ENCODE measurements at regions not wholly inside any gene's neighbourhood (a gene's known extent, or its start where the extent isn't known, plus 50 kb on each side); places are given as distances from the start of the nearest gene placed in this dataset.
"Not testable (repeated sequence)": the region's sequence is repeated elsewhere in the genome, so short reads cannot be mapped to it uniquely, and the experiment has no call there.

DNA sequence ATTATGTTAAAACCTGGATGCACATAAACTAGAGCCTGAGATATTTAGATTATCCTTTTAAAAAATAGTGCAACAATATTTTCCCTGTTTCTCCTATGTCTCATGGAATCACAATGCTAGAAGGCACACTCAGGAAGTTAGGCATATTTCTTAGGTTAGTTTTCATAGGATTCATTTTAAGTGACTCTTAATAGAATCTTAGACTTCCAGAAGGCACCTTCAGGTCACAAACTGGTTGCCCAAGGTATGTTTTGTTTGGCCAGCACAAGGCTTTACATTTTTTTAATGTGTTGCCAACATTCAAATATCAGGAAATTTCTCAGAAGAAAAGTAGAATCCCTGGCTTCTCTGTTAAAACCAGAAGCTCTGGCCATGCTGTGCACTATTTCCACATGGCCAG is 129.3 kb downstream of the LNPK start:
- DNase-seq, result no peak

DNA sequence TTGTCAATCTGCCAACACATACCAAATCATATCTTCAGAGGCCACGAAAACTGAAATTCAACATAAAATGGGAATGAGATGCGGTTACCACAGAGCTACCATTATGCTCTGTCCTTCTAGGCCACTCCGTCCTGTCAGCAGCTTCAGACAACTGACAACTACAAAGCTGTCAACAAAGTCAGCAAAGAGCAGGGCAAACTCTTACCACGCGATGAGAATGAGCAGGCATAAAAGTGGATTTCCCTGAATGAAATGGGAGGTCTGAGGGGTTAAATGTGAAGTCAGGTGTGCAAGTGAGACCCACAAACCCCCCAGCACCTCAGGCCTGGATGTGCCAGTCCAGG is 130.1 kb downstream of the LNPK start:
- no peak for DNase-seq

DNA sequence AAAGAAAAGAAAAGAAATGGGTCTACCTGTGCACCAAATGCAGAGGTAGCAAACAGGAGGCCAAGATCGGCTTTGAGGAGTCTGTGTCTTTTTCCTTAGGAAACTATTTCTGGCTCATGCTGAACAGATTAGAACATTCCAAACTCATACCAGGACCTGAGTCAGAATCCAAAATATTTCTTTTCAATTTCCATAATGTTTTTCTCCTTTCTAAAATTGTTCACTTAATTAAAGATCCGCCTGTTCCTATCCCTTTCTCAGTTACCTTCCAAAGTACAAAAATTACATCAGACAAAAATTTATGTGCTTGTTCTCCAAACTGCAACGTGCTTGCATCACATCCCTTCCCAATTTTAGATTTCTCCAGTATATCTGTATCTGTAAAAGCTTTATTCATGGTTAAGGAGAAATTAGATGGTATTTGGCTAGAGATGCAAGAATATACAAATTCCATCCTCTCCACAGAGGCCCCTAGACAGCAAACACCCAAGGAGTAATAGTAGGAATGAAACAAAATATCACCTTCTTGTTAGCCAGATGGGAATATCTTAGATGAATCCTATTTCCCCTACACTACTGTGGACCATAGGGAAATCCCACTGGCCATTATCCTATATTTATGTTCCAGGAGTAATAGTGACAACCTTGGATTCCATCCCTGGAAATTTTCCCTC is 130.6 kb downstream of the LNPK start:
- no peak for DNase-seq

- DNase-seq, result no peak
Measured at GRCh38 chr2:175865716-175866115, 136.4 kb downstream of the LNPK start.

GRCh38 chr2:175864137-175864850 is 137.8 kb downstream of the LNPK start:
- DNase-seq, result no peak

GRCh38 chr2:175861958-175862357 is 140.1 kb downstream of the LNPK start:
- no peak for DNase-seq

DNA sequence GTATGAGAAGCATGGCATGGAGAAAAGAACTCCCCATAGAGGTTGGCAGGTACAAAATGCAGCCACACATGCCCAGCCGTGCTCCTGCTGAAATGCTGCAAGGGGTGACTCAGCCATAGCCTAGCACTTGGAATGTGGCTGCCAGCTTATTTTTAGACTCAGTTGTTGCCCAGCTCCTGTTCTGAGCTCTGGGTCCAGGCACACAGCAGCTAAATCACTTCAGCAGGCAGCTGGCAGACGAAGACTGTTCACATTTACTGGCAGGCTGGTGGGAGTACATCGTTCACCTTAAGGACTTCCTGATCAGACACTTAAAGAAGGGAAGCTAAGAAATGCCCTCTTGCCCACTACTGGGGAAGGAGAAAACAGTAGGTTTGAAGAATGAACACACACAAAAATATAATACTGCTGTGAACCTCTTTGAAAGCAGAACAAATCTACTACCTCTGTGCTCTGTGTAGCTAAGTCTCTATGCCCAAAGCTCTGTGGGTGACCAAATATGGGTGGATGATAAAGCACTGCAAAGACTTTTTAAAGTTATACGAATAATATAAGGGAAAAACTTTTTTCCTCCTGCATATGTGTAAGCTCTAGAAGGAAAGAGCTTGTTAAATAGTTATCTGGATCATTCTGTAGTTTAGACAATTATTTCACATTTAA is 146.1 kb downstream of the LNPK start:
- DNase-seq, result no peak

DNA sequence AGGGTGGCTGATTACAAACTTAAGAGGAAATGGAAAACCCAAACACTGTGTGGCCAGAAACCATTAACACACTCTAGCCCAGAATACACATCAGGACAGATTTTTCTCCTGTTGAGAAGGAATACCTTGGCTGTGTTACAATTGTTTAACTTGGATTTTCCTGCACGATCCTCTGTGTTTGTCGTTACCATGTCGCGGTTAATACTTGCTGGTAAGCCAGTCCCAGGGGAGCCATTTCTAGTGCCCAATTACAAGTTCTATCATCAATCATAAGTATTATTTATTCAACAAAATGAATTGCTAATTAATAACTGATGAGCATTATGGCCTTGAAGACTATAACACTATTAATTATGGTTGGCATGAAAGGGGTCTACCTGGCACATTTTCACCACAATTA is 146.8 kb downstream of the LNPK start:
- DNase-seq, result no peak

GRCh38 chr2:175854665-175855064 is 147.4 kb downstream of the LNPK start:
- no peak for DNase-seq

- no peak for DNase-seq
Measured at GRCh38 chr2:175854129-175854528, 147.9 kb downstream of the LNPK start.

DNA sequence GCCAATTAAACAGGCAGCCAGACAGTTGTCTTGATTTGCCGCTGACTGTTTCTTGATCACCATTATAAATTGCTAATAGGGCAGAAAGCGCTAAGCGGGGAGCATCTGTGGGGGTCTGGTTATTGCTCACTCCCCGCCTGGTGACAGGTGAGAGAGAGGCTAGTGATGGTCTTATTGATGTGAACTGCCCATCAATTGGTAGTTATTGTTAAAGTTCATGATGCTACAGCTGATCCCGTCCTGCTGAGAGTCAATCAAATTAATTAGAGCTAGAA is 148.5 kb downstream of the LNPK start:
- DNase-seq, result no peak

GRCh38 chr2:175852879-175853615 is 149.0 kb downstream of the LNPK start:
- DNase-seq, result no peak

DNA sequence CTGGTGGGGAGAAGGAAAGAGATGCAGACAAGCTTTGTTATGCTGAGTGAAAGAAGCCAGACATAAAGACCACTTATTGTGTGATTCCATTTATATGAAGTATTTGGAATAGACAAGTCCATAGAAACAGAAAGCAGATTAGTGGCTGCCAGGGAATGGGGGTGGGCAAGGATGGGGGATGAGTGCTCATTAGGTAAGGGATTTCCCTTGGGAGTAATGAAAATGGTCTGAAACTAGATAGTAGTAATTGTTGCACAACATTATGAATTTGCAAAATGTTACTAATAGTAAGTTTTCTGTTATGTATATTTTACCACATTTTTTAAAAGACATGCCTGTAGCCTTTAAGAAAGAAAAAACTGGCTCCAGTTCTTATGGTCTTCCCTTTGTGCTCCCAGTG is 154.9 kb downstream of the LNPK start:
- no peak for DNase-seq

DNA sequence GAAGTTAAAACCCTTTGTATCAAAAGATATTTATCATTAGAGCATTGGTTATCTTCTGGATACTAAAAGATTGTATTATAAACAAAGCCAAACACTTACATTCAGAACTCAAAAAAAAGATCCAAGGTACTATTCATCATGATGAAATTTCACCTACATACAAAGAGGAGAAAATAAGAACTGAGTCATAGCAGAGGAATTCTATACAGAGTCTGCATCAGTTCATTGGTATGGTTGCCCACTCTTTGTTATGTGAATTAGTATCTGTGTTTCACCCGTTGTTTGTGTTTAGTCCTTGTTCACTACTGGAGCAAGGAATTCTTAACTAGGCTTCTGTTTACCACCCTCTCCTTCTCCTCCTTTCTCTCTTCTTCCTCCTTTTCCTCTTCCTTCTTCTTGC is 157.9 kb downstream of the LNPK start:
- DNase-seq, result no peak

- no peak for DNase-seq
Measured at GRCh38 chr2:175843625-175844024, 158.4 kb downstream of the LNPK start.

DNA sequence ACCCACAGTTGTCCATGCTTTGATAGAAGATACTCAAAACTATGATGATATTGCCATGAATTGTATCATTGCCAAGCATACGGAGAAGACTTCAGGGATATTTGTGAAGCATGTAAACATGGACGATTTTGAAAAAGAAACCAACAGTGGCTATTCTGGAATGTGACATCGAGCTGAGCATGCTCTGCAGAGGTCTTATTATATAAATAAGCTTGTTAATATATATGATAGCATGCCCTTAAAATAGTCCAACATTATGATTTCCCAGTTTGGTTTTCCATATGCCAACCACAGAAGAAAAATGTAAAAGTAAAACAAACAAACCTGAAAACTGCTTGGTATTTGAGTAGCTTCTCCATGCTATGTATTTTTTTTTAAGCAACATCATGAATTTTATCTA is 159.1 kb downstream of the LNPK start:
- DNase-seq, result no peak

DNA sequence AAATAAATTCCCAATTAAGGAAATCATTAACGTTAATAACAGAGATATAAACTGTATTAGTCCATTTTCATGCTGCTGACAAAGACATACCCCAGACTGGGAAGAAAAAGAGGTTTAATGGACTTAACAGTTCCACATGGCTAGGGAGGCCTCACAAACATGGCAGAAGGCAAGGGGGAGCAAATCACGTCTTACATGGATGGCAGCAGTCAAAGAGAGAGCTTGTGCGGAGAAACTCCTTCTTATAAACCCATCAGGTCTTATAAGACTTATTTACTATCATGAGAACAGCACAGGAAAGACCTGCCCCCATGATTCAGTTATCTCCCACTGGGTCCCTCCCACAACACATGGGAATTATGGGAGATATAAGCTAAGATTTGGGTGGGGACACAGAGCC is 161.3 kb downstream of the LNPK start:
- not testable (repeated sequence) for DNase-seq

DNA sequence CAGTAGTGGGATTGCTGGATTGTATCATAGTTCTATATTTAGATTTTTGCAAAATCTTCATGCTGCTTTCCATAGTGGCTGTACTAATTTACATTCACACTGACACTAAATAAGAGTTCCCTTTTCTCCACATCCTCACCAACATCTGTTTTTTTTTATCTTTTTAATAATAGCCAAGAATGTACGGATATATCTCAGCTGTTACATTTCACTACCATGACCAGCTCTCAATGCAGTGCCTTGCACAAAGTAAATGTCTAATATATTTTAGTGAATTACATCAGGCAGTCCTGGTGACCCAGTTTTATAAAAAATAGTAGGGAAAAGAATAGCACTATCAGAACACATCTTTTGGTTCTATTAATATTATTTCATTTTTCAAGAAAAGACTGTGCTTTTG is 161.8 kb downstream of the LNPK start:
- DNase-seq, result no peak

GRCh38 chr2:175838979-175839378 is 163.1 kb downstream of the LNPK start:
- DNase-seq, result no peak

GRCh38 chr2:175837046-175837445 is 165.0 kb downstream of the LNPK start:
- DNase-seq, result no peak

- no peak for DNase-seq
Measured at GRCh38 chr2:175836361-175836760, 165.7 kb downstream of the LNPK start.

- no peak for DNase-seq
Measured at GRCh38 chr2:175834477-175834876, 167.6 kb downstream of the LNPK start.

DNA sequence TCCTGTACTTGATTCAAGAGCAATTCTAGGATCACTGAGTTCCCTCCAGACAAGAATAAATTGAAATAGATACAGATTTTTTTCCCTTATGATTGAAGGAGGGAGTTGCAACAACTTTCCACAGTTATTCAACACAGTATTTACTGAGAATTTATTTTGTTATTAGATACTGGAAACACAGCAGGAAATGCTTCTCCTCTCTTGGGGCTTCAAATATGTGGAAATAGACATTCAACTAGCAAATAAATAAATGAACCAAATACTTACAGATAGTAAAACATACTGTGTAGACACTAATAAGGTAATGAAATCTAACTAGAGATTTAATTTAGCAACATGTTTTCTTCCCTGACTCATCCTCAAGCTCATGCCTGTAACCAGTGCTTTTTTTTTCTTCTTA is 169.2 kb downstream of the LNPK start:
- no peak for DNase-seq

DNA sequence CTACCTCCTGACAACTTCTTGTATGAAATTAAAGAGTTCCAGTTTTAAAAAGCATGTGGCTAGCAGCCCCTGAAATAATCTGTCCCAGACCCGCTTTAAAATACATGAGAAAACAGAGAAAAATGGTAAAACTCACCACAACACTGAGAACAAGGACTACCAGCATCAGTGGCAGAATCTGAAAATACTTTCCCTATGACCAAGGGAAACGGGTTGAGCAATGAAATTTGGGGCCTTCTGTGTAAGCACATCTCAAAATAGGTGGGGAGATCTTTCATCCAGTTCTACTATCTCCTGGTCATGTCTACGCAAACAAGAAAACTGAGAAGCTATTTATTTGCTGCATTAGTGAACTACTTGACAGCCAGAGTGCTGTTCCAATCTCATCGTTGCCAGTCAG is 172.3 kb downstream of the LNPK start:
- no peak for DNase-seq

All from effector CD4-positive, alpha-beta T cell (primary cell).